B cell (primary cell): ENCODE measurements at regions not wholly inside any gene's neighbourhood (a gene's known extent, or its start where the extent isn't known, plus 50 kb on each side); places are given as distances from the start of the nearest gene placed in this dataset.

Experiments used
- ATAC-seq: fragments of 200-7000 bp; cut with Tn5 transposase; one replicate; pipeline ENCODE4 v1.10.0; 2021; ENCODE audit warnings: low read depth, mild to moderate bottlenecking, moderate number of reproducible peaks, moderate library complexity
- CTCF ChIA-PET: fragments of 350-600 bp; sonication (Branson Sonifier 250); formaldehyde crosslinking; loops from one replicate; lab custom pipeline; 2021; ENCODE audit warnings: antibody characterized with exemption, inconsistent platforms; lab: Charles Lee
- POLR2A ChIA-PET: fragments of 350-600 bp; sonication (Branson Sonifier 250); formaldehyde crosslinking; loops from one replicate; lab custom pipeline; 2021; ENCODE audit warnings: antibody characterized with exemption; lab: Charles Lee
- DNase-seq: peaks from one replicate; pipeline ENCODE4 v3.0.0; 2013
- H2AFZ ChIP-seq: 2 replicates; pipeline ENCODE4 v1.6.1; 2012; ENCODE audit warnings: mild to moderate bottlenecking, low read depth, low read length; ENCODE audit not compliant: insufficient read depth, poor library complexity, severe bottlenecking
- H3K27ac ChIP-seq, 2 donors: 1 replicate in 1 of 2; 2 replicates in 1 of 2; pipeline ENCODE4 v1.5.1; 2012 to 2013; ENCODE audit warnings: low read length in 2 of 2, mild to moderate bottlenecking in 2 of 2, moderate library complexity in 1 of 2
- H3K27me3 ChIP-seq, 4 experiments: fragments of 200-600 bp in 1 of 4; sonication (generic) in 1 of 4; replicated peaks in 1 of 4; 1 replicate in 2 of 4; 2 replicates in 2 of 4; pipeline versions ENCODE4 v1.6.1 to v1.7.0; 2013 to 2016; ENCODE audit warnings: low read length in 3 of 4, mild to moderate bottlenecking in 2 of 4, mixed read lengths in 1 of 4, moderate library complexity in 1 of 4; ENCODE audit not compliant: insufficient read depth in 4 of 4, control insufficient read depth in 3 of 4; ENCODE audit errors: control extremely low read depth in 1 of 4
- H3K36me3 ChIP-seq, 2 experiments: replicated peaks in 1 of 2; 1 replicate in 1 of 2; 2 replicates in 1 of 2; pipeline versions ENCODE4 v1.6.1 to v1.7.1; 2013; ENCODE audit warnings: low read length in 1 of 2; ENCODE audit not compliant: insufficient read depth in 2 of 2, control insufficient read depth in 1 of 2; ENCODE audit errors: control extremely low read depth in 1 of 2, extremely low read depth in 1 of 2
- H3K4me1 ChIP-seq, 2 donors: fragments of 200-600 bp in 1 of 2; sonication (generic) in 1 of 2; 1 replicate in 1 of 2; 2 replicates in 1 of 2; pipeline versions ENCODE4 v1.5.1 to v1.6.1; 2013 to 2017; ENCODE audit warnings: low read length in 2 of 2; ENCODE audit not compliant: control insufficient read depth in 2 of 2, insufficient read depth in 2 of 2
- H3K4me2 ChIP-seq: replicated peaks from 2 replicates; pipeline ENCODE3; 2012; ENCODE audit warnings: mild to moderate bottlenecking, low read depth, low read length; ENCODE audit not compliant: poor library complexity, severe bottlenecking
- H3K4me3 ChIP-seq, 5 experiments: fragments of 200-600 bp in 1 of 5; sonication (generic) in 1 of 5; 1 replicate in 3 of 5; 2 replicates in 2 of 5; pipeline versions ENCODE4 v1.5.1 to v1.7.0; 2011 to 2016; ENCODE audit warnings: low read length in 4 of 5, mild to moderate bottlenecking in 4 of 5, low read depth in 2 of 5, control low read depth in 1 of 5, moderate library complexity in 1 of 5; ENCODE audit not compliant: insufficient read depth in 1 of 5; ENCODE audit errors: control extremely low read depth in 1 of 5, extremely low read depth in 1 of 5
- H3K79me2 ChIP-seq: fragments of 200-600 bp; sonication (generic); one replicate; pipeline ENCODE4 v1.6.0; 2016; ENCODE audit warnings: low read length; ENCODE audit not compliant: control insufficient read depth, insufficient read depth
- H3K9ac ChIP-seq: fragments of 200-600 bp; sonication (generic); 2 replicates; pipeline ENCODE4 v1.6.1; 2017; ENCODE audit warnings: mild to moderate bottlenecking, low read length, moderate library complexity
- H3K9me3 ChIP-seq, 3 donors: one replicate each; pipeline versions ENCODE4 v1.6.1 to v1.7.1; 2013; ENCODE audit warnings: low read length in 2 of 3; ENCODE audit not compliant: control insufficient read depth in 2 of 3, insufficient read depth in 1 of 3; ENCODE audit errors: control extremely low read depth in 1 of 3
- H4K20me1 ChIP-seq: 2 replicates; pipeline ENCODE4 v1.6.0; 2012; ENCODE audit warnings: mild to moderate bottlenecking, low read length; ENCODE audit not compliant: insufficient read depth, control insufficient read depth, poor library complexity, severe bottlenecking
- H3K27ac Mint-ChIP-seq: one replicate; pipeline ENCODE4 v1.8.0; 2021; ENCODE audit warnings: mixed read lengths
- H3K27me3 Mint-ChIP-seq: one replicate; pipeline ENCODE4 v1.8.0; 2021; ENCODE audit warnings: mixed read lengths
- H3K4me1 Mint-ChIP-seq: one replicate; pipeline ENCODE4 v1.8.0; 2021; ENCODE audit warnings: mixed read lengths
- H3K4me3 Mint-ChIP-seq: one replicate; pipeline ENCODE4 v1.8.0; 2021; ENCODE audit warnings: mixed read lengths
- H3K9me3 Mint-ChIP-seq: one replicate; pipeline ENCODE4 v1.8.0; 2022; ENCODE audit warnings: mixed read lengths; ENCODE audit not compliant: insufficient read depth
- CTCF ChIP-seq: fragments of 200-600 bp; IDR thresholded peaks from one replicate; pipeline ENCODE4 v1.8.0; 2022; ENCODE audit warnings: antibody characterized with exemption, mild to moderate bottlenecking
- EZH2 ChIP-seq: IDR thresholded peaks from 2 replicates; pipeline ENCODE4 v1.6.1; 2012; ENCODE audit warnings: borderline replicate concordance, low read depth, mild to moderate bottlenecking, moderate library complexity, low read length; ENCODE audit not compliant: insufficient read depth, poor library complexity, severe bottlenecking
- WGBS: methylation state at CpG from one replicate; pipeline ENCODE4 v1.1.5; 2013; ENCODE audit warnings: missing lambda C conversion rate; ENCODE audit not compliant: insufficient coverage; 5-methylcytosine and 5-hydroxymethylcytosine counted together
- intact Hi-C: fragments of 100-400 bp; cut with micrococcal nuclease; formaldehyde crosslinking; loops from one replicate; pipeline ENCODE4 v1.10.0; 2022

GRCh38 chr18:39072970-39073369, 1507.4 kb upstream of the CELF4 start:
- Mint-ChIP-seq H3K27ac (no peak overlapping the region), H3K4me1 (no peaks in the 10 kb centered on the region), H3K9me3 (peaks cover 2% of the 10 kb centered on the region), H3K4me3 (no peak overlapping the region), H3K27me3 (no peaks in the 10 kb centered on the region)
- H3K79me2 ChIP-seq, result no peaks in the 10 kb centered on the region
- TF ChIP-seq CTCF, result no peak
- no peak for TF ChIP-seq EZH2
- H3K4me1 ChIP-seq, result no peaks in the 10 kb centered on the region
- ChIA-PET POLR2A (no interaction called here), CTCF (no interaction called here)
- ATAC-seq (no peak), DNase-seq (no peak)
- no peak overlapping the region for H3K4me3 ChIP-seq
- H3K9me3 ChIP-seq, result no peaks in the 10 kb centered on the region
- intact Hi-C loops, result no loop called here
- no peak overlapping the region for H2AFZ ChIP-seq
- no peak overlapping the region for H3K9ac ChIP-seq
- WGBS, result no CpG with 5 or more reads among the region's 3 CpGs
- no peaks in the 10 kb centered on the region for H3K27me3 ChIP-seq
- no peaks in the 10 kb centered on the region for H4K20me1 ChIP-seq
- no peak overlapping the region for H3K4me2 ChIP-seq
- no peaks in the 10 kb centered on the region for H3K36me3 ChIP-seq
- H3K27ac ChIP-seq, result no peak overlapping the region

- Histone ChIP-seq H3K4me1 (no peaks in the 10 kb centered on the region), H3K9ac (no peak overlapping the region), H3K79me2 (no peaks in the 10 kb centered on the region), H2AFZ (no peak overlapping the region), H3K27ac (no peak overlapping the region), H3K4me3 (no peak overlapping the region), H3K4me2 (no peak overlapping the region), H4K20me1 (no peaks in the 10 kb centered on the region), H3K27me3 (no peaks in the 10 kb centered on the region), H3K36me3 (no peaks in the 10 kb centered on the region), H3K9me3 (no peaks in the 10 kb centered on the region)
- Mint-ChIP-seq H3K27ac (no peak overlapping the region), H3K9me3 (no peaks in the 10 kb centered on the region), H3K4me3 (no peak overlapping the region), H3K4me1 (no peaks in the 10 kb centered on the region), H3K27me3 (no peaks in the 10 kb centered on the region)
- intact Hi-C loops, result no loop called here
- ChIA-PET POLR2A (no interaction called here), CTCF (no interaction called here)
- no peak for DNase-seq
- TF ChIP-seq CTCF (no peak), EZH2 (no peak)
- no peak for ATAC-seq
- WGBS, result no CpG with 5 or more reads among the region's 1 CpG
These were observed 1496.8 kb upstream of the CELF4 start for GRCh38 chr18:39062426-39062825.
